Activated naive CD4-positive, alpha-beta T cell treated with anti-CD3 and anti-CD28 coated beads, Interleukin-2, amount 50 U/mL, for 72 hours (primary cell): ENCODE measurements at regions not wholly inside any gene's neighbourhood (a gene's known extent, or its start where the extent isn't known, plus 50 kb on each side); places are given as distances from the start of the nearest gene placed in this dataset.

ENCODE experiments used
- ATAC-seq, 2 donors: fragments of 150-1000 bp; cut with Tn5 transposase; 2 replicates each; pipeline ENCODE4 v1.10.0; 2021; ENCODE audit warnings: mild to moderate bottlenecking in 2 of 2, moderate library complexity in 2 of 2
- DNase-seq, 2 donors: peaks; one replicate each; pipeline ENCODE4 v3.0.0; 2021 to 2022; ENCODE audit warnings: low spot score in 2 of 2
- H3K27ac Mint-ChIP-seq, 2 donors: one replicate each; pipeline ENCODE4 v1.8.0; 2022; ENCODE audit warnings: mild to moderate bottlenecking in 2 of 2, mixed read lengths in 2 of 2
- H3K36me3 Mint-ChIP-seq, 2 donors: one replicate each; pipeline ENCODE4 v1.8.0; 2022; ENCODE audit warnings: mixed read lengths in 2 of 2
- H3K9me3 Mint-ChIP-seq, 2 donors: one replicate each; pipeline ENCODE4 v1.8.0; 2022; ENCODE audit warnings: mixed read lengths in 2 of 2

- DNase-seq: no peak
- H3K36me3 Mint-ChIP-seq: no peaks in the 10 kb centered on the region
- no peaks in the 10 kb centered on the region for H3K9me3 Mint-ChIP-seq
- H3K27ac Mint-ChIP-seq: peak overlapping the region in 1 of 2 donors; percentile 40
- ATAC-seq: no peak
Measured at GRCh38 chr18:71168557-71169145, 879.8 kb downstream of the SOCS6 start.

DNA sequence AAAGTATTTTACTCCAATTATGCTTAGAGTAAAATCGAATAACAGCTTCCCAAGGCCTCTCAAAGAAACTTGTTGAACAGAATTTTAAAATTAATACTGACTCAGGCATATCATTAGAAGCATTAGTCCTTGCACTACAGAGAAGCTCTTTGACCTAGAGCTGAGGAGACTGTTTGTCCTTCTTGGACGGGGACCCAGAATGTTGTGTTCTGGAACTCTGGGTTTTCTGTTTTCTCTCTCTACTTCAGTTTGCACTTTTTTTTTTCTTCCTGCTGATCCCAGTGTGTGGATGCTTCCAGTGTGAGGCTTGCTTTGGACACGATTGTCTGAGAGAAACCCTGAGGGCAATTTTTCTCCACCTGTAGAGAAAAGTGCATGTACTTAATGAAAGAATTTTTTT is 847.6 kb downstream of the SOCS6 start:
- Mint-ChIP-seq H3K36me3 (no peaks in the 10 kb centered on the region), H3K9me3 (no peaks in the 10 kb centered on the region), H3K27ac (no peak overlapping the region)
- DNase-seq: no peak
- ATAC-seq: no peak

GRCh38 chr18:71134122-71134521 is 845.3 kb downstream of the SOCS6 start:
- Mint-ChIP-seq H3K36me3 (no peaks in the 10 kb centered on the region), H3K27ac (no peak overlapping the region), H3K9me3 (peaks cover 5 to 8% of the 10 kb centered on the region in 2 donors)
- no peak for DNase-seq
- ATAC-seq: no peak

DNA sequence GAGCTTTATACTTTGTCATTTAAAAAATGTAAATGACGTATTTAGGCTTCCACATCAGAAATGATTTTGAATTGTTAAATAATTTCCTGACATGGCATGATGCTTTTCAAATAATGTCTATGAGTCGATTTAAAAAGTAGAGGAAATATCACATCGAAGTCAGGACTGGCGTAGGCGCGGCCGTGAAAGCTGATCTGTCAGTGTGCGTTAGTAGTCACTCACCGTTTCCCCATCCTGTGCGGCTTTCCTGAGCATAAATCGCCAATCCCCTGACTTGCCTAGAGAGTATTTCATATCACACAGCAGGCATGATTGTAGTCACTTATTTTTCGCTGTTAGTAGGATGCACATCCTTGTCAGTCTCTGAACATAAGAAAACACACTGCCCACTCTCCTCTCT is 843.1 kb downstream of the SOCS6 start:
- Mint-ChIP-seq H3K27ac (no peak overlapping the region), H3K36me3 (no peaks in the 10 kb centered on the region), H3K9me3 (peaks cover 5 to 8% of the 10 kb centered on the region in 2 donors)
- DNase-seq (no peak), ATAC-seq (no peak)

DNA sequence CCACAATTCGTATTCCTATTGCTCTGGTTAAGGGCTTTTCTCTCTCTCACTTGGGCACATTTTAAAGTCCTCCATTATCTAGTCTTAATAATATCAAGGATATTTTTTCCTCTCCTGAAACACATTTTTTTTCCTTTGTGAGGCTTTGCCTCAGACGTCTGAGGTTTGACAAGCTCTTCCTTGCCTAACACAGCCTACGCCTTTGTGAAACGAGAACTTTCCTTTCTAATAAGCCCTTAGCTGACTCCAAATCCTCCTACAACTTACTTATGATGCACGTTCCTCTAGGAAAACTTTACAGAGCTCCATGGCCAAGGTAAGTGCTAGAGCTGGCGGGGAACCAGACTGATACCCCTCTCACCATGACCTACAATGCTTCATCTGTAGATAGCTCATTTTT is 841.5 kb downstream of the SOCS6 start:
- H3K36me3 Mint-ChIP-seq: no peaks in the 10 kb centered on the region
- H3K27ac Mint-ChIP-seq: no peak overlapping the region
- DNase-seq (no peak), ATAC-seq (no peak)
- peaks cover 5 to 8% of the 10 kb centered on the region in 2 donors for H3K9me3 Mint-ChIP-seq

GRCh38 chr18:71125581-71125980 is 836.7 kb downstream of the SOCS6 start:
- Mint-ChIP-seq H3K9me3 (peaks cover 23 to 26% of the 10 kb centered on the region in 2 donors), H3K36me3 (peaks cover 0 to 4% of the 10 kb centered on the region in 2 donors), H3K27ac (no peak overlapping the region)
- DNase-seq: no peak
- no peak for ATAC-seq

DNA sequence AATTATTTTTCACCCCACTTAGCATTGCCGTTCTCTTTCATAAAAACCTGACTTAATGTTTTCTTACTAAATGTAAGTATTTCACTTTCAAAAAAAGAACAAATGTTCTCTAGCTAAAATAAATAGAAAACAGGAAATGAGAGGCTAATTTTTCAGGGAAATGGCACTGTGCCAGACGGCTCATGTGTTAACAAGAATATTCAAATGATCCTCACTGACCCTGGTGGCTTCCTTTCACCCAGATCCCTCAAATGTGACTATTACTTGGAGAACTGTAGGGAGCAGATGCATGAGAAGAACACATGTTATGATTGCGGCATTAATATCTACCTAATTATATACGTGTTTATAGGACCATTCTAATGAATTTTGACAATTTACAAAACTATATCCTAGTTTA is 827.7 kb downstream of the SOCS6 start:
- no peaks in the 10 kb centered on the region for H3K36me3 Mint-ChIP-seq
- ATAC-seq: no peak

DNA sequence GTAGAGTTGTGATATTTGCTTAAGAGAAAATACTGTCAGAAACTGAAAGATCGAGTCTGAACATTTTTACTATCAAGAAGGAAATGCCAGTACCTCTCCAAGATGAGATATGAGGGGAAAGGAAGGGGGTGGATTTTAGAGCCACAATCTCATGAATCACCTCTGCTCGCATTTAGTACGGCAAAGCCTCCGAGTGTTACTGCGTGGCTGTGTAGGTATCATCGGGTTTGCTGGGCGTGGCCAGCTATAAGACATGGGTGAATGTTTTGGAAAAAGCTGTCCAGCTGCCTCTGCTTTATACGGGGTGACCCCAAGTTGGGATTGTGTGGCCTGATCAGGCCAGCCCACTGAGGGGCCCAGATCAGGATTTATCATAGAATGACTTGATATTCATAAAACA is 826.4 kb downstream of the SOCS6 start:
- no peak for DNase-seq
- H3K27ac Mint-ChIP-seq: no peak overlapping the region
- H3K36me3 Mint-ChIP-seq: no peaks in the 10 kb centered on the region
- no peaks in the 10 kb centered on the region for H3K9me3 Mint-ChIP-seq
- no peak for ATAC-seq

More for the DNA sequence above, 827.7 kb downstream of the SOCS6 start:
- Mint-ChIP-seq H3K9me3 (peaks cover 5 to 9% of the 10 kb centered on the region in 2 donors), H3K27ac (no peak overlapping the region)
- no peak for DNase-seq

- DNase-seq (no peak), ATAC-seq (no peak)
- Mint-ChIP-seq H3K36me3 (no peaks in the 10 kb centered on the region), H3K27ac (no peak overlapping the region), H3K9me3 (no peaks in the 10 kb centered on the region)
Measured at GRCh38 chr18:71114550-71115210, 825.8 kb downstream of the SOCS6 start.

- Mint-ChIP-seq H3K9me3 (no peaks in the 10 kb centered on the region), H3K27ac (no peak overlapping the region), H3K36me3 (no peaks in the 10 kb centered on the region)
- ATAC-seq (no peak), DNase-seq (no peak)
Measured at GRCh38 chr18:71107244-71107643, 818.4 kb downstream of the SOCS6 start.

- Mint-ChIP-seq H3K36me3 (no peaks in the 10 kb centered on the region), H3K27ac (no peak overlapping the region), H3K9me3 (no peaks in the 10 kb centered on the region)
- no peak for ATAC-seq
- no peak for DNase-seq
Measured at GRCh38 chr18:71106701-71107100, 817.9 kb downstream of the SOCS6 start.

- Mint-ChIP-seq H3K9me3 (no peaks in the 10 kb centered on the region), H3K36me3 (no peaks in the 10 kb centered on the region), H3K27ac (no peak overlapping the region)
- ATAC-seq (no peak), DNase-seq (no peak)
Measured at GRCh38 chr18:71105994-71106546, 817.2 kb downstream of the SOCS6 start.

DNA sequence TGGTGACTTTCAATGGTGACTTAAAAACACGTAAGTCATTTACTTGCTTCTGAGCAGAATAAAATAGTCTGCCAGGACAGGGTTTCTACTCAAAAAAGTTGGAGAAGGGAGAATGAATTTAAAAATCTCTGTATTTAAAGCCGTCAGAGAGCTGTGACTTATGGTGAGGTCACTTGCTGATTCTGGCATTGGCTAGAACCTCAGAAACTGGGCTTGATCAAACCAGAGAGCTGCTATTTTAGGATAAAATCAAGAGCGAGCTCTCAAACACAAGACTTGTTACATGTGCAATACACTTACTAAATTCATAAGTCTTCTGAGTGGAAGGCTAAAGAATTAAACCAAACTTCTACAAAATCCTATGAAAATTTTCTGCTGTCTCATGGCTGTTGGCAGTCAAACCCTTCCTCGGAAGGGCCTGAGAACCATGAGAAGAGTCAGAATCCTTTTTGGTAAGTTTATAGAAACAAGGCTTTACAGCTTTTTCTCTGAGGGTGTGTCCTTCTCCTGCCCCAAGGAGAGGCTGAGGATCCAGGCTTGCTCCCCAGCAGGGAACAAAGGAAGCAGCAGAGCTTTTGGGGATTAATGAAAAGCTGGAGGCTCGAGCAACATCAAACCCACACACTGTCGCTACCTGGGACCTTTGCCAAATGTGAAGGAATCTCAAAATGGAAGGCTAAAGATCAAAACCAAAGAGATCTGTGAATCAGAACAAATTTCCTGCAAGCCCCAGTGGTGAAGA is 816.4 kb downstream of the SOCS6 start:
- H3K9me3 Mint-ChIP-seq: no peaks in the 10 kb centered on the region

DNA sequence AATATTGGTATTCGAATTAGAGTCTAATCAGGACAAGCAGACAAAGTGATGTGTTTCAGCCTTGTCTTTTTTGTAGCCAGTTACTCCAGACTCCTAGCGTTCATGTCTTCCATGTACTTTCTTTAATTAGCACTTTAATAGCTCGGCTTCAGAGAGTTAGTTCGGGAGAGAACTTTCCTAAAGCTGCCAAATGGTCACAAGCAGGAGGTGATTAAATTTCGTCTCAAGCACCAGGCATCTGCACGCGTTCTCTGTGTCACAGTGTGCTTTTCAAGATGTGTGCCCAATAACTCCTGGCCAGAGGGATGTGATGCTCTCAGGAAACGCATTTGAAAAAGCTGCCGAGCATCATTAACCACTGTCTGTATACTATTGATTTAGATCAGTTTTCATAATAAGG is 790.8 kb downstream of the SOCS6 start:
- Mint-ChIP-seq H3K9me3 (no peaks in the 10 kb centered on the region), H3K27ac (no peak overlapping the region), H3K36me3 (no peaks in the 10 kb centered on the region)
- ATAC-seq: no peak
- DNase-seq: no peak

More for the DNA sequence above, 816.4 kb downstream of the SOCS6 start:
- no peaks in the 10 kb centered on the region for H3K36me3 Mint-ChIP-seq
- no peak overlapping the region for H3K27ac Mint-ChIP-seq
- DNase-seq (no peak), ATAC-seq (no peak)

DNA sequence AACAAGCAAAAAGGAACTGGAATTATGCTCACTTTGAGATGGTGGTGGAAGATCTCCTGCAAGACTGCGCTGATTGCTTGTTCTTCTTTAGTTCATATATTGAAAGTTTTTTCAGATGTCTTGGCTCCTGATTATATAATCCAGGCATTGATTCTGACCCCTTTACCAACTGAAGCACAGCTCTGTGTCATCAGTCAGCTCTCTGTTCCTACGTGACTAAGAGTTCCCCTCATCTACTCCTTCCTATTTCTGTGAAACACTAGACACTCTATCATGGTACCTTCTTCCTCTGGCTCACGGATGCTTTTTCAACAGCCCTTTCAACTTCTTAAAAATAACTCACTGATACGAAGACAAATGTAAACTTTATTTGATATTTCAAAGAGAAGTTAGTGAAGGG is 788.6 kb downstream of the SOCS6 start:
- DNase-seq: no peak
- Mint-ChIP-seq H3K36me3 (no peaks in the 10 kb centered on the region), H3K9me3 (peaks cover 0 to 3% of the 10 kb centered on the region in 2 donors), H3K27ac (peak overlapping the region in 1 of 2 donors; percentile 3)
- ATAC-seq: no peak

- Mint-ChIP-seq H3K9me3 (peaks cover 0 to 3% of the 10 kb centered on the region in 2 donors), H3K36me3 (no peaks in the 10 kb centered on the region), H3K27ac (no peak overlapping the region)
- no peak for DNase-seq
- no peak for ATAC-seq
Measured at GRCh38 chr18:71075147-71075546, 786.3 kb downstream of the SOCS6 start.

GRCh38 chr18:71068338-71068737 is 779.5 kb downstream of the SOCS6 start:
- Mint-ChIP-seq H3K27ac (no peak overlapping the region), H3K36me3 (no peaks in the 10 kb centered on the region), H3K9me3 (peaks cover 0 to 3% of the 10 kb centered on the region in 2 donors)
- ATAC-seq: no peak
- DNase-seq: no peak
